Frontal cortex (tissue), 3 donors: ENCODE measurements at regions not wholly inside any gene's neighbourhood (a gene's known extent, or its start where the extent isn't known, plus 50 kb on each side); places are given as distances from the start of the nearest gene placed in this dataset.
"Not testable (repeated sequence)": the region's sequence is repeated elsewhere in the genome, so short reads cannot be mapped to it uniquely, and the experiment has no call there.

Experiments used
- DNase-seq, 2 donors: peaks; one replicate each; pipeline ENCODE4 v3.0.0; 2012; ENCODE audit warnings: low spot score in 2 of 2
- FAIRE-seq: peaks from 2 replicates; lab custom pipeline; 2012; peaks lifted over from hg19 to GRCh38; lab: Jason Lieb, UNC
- donor health status: control.
- donor health status: control.
- donor health status: control.

DNA sequence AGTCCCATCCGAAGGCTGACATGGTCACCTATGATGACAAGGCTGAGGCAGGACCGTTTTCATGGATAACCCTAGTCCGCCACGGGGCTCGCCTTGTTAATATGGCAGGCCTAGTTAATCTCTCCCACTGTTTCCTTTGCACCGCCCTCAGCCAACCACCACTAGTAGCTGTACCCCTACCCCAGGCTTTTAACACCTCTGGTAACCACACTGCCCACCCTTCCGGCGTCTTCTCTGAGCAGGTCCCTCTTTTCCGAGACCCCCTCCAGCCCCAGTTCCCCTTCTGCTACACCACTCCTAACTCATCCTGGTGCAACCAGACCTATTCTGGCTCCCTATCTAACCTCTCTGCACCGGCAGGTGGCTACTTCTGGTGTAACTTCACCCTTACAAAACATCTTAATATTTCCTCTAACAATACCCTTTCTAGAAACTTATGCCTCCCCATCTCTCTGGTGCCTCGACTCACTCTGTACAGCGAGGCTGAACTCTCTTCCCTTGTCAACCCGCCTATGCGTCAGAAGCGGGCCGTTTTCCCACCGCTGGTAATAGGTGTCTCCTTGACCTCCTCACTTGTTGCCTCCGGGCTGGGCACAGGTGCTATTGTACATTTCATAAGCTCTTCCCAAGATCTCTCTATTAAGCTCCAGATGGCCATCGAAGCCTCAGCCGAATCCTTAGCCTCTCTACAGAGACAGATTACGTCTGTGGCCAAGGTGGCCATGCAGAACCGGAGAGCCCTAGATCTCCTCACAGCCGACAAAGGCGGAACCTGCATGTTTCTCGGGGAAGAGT lies 964.4 kb downstream of the RPA4 start:
- no peak for DNase-seq
- FAIRE-seq: no peak

DNA sequence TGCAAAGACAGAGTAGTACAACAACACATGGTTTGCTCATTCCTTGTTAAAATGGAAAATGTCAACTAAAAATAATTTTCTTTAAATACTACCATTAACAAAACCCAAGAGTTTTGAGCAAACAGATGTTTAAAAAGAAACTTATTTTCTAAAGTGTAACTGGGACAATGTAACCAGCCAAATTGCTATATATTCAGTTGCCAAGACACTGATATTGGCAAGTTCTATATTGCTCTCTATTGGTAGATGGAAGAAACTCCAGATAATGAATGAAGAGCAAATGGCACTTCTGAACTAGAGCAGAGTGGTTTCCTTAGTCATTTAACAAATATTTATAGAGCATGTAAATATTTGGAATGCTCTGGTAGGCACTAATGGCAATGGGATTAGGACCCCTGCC lies 966.2 kb downstream of the RPA4 start:
- DNase-seq: no peak
- no peak for FAIRE-seq

DNA sequence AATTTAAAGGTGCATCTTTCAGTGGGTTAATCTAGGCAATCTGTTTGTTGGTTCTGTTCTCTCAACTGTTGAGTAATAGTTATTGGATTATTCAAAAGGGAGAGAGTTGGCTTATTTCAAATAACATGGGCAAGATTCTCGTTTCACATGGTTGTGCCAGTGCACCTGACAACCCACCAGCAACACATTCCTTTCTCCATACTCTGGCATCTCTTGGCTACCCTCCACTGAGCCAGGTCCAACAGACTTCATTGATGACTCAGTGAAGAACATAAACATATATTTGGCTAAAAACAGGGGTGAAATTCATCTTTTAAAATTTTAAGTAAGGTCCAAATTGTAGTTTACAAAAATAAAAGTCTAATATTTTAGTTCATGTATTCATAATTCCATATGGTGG lies 967.2 kb downstream of the RPA4 start:
- FAIRE-seq (no peak), DNase-seq (no peak)

DNA sequence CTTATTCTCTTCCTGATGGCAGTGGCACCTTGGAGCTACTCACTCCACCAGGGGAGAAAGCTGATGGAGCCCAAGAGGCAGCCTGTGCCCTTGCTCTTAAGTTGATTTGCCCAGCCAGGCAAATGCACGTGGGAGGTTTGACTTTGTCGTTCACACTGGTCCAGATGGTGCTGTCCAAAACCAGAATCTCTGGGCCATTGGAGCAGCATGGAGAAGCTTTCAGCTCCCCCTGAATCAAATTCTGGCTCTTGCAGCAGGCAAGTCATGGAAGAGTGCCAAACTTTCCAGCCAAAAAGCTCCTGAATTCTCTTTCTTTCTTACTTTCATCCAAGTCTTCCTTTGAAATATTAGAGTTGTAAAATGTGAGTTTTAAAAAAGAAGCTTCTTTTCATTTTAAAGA lies 970.4 kb downstream of the RPA4 start:
- DNase-seq (no peak), FAIRE-seq (no peak)

DNA sequence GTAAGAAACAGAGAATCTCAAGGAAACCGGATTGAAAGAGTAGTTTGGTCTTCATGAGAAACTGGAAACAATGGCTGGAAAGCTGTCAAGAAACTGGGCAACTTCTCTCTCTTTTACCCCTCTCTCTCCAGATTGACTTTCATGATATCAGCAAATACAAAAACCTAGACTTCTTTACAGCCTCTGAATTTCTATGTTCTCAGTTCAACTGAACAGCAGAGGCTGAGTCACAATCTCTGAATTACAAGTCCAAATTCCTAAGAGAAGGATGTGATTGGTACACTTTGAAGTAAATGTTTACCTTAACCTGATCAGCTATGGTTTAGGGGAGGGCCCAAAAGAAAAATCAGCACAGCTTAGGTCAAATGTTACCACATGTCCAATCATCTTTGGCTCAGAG lies 974.9 kb downstream of the RPA4 start:
- FAIRE-seq (no peak), DNase-seq (no peak)

DNA sequence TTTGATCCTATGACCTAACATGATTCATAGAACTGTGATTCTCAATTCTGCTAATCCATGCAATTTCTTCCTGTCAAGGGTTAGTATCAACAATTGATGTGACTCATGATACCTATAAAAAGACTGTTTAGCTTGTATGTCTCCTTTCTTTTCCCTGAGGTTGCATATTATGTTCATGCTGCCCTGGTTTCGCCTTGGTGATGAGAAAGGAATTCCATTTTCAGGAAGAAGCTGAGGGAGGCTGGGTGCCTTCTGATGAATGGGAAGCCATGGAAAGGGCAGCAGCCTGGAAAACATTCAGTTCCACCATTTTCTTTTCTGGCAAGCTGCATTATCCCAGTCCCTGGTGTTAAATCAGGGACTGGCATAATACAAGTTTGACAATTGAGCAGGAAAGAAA lies 976.5 kb downstream of the RPA4 start:
- no peak for FAIRE-seq
- DNase-seq: no peak

DNA sequence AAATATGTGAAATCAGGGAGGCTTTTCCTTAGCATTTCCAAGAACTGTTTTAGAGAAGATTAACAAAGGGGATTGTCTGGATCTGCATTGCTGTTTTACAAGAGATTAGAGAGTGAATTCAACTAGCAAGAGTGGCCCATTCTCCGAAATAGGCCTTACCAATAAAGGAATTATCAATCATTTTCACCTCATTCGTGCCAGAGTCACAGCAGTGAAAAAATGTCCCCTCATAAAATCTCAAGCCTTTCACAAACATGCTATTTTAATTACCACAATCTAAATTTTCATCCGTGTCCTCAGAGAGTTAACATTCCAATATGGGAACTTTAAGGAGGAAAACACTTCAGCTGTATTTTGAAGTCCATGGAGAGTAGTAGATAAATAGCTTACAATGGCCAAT lies 979.6 kb downstream of the RPA4 start:
- FAIRE-seq (no peak), DNase-seq (no peak)

DNA sequence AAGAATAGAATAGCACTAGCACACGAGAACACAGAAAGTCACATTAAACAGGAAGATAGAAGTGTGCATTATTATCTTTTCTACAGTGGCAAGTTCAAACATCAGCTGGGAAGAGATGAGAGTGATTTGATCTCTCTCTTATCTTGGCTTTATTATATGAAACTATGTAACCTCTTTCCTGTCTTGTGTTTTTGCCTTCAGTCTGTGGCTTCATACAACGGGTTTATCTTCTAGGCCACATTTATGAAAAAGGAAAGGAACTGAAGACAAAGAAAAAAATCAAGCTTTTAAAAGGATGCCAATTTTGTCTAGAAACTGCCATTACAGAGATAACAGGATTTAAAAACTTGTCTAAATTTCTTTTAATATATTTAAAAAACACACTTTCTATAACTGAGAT lies 983.6 kb downstream of the RPA4 start:
- DNase-seq (no peak), FAIRE-seq (no peak)

DNA sequence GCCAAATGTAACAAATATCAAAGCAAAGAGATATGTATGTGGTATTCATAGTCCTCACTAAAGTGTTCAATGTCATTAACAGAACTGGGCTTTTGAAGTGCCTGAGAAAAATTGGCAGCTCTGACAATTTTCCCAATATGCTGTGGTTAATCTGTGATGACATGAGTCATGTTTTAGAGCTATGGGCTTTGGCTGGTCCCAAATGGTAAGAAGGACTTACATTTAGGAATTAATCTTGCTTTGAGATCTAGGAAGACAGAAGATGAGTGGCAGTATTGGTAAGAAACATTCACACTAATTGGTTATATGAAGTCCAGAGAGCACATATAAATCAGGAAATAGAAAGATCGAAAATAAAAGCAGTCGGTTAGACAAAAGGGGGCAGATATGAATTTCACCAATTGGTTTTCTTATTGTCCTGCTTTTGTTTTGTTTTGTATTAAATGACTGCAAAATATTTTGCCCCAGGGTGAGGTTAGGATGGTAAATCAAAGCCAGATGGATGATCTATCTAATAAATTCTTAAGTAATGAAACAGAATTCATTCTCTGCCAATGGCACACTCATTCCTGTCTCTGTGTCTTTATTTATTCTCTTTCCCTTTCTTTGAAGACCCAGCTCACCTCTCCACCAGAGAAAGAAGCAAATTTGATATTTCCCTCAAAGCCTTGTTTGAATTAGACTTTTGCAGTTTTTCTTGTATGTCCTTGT lies 993.1 kb downstream of the RPA4 start:
- no peak for FAIRE-seq
- no peak for DNase-seq

DNA sequence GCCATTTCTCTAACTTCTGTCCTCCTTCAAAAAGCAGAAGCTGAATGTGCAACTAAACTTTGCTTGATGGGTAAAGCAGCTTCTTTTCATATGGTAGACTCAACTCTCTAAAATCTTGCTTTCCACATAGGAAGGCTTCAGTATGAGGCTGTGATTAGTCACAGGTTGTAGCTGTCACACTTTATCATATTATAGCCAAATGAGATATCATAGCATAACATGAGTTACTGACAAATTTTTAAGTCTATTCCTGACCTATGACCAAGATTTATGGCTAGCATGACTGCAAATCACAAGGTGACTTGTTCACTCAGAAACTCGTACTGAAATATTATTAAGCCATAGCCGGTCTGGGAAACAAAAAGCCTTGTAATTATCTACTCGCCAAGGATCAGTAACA lies 998.6 kb downstream of the RPA4 start:
- DNase-seq (no peak), FAIRE-seq (no peak)

DNA sequence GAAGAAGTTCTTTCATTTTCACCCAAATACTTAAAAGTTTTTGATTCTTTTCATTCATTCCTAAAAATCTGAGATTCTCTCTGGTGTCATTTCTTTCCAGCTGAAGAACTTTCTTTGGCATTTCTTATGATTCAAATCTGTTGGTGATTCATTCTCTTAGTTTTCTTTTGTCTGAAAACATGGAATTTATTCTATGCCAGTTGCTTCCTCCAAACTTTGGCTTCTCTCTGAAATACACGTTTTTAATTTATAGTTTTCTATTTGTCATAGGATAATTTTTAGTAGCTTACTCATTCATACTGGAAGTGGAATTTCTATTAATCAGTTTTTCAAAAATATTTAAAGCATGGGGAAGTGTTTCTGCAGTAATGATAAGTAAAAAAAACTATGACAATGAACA lies 1012.0 kb downstream of the RPA4 start:
- no peak for FAIRE-seq
- DNase-seq: no peak

DNA sequence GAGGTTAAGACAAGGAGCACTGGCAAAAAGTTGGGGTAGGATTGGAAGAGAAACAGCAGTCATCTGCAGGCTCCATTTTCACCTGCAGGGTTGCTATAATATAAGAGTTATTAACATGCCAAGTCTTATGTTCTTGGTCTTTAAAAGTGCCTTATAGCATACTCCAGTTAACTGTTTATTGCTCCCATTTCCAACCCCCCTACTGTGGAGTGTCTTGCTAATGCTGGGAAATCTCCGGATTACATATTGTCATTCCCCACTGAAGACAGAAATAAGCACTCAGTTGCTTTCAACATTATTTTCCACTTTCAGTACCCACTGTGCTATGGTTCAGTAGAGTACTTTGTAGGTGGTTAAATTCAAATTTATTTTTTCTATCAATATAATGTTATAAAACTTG lies 1014.3 kb downstream of the RPA4 start:
- DNase-seq (no peak), FAIRE-seq (no peak)

DNA sequence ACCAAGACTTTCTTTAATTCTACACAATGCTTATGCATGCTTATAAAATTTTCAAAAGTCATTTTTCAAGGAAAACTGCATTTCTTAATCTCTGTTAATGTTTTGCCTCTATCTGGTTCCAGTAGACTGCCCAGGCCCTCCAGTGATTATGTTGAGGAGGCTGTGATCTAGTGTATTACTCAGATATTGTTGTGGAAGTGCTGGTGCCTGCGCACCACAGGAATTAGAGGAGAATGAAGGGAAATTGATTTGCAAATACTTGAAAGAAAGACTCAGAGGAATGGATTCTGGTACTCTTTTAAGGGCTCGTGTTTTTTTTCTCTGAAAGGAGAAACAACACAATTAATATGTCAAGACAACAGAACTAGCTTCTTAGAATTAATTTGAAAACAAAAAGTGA lies 1015.1 kb downstream of the RPA4 start:
- DNase-seq (no peak), FAIRE-seq (no peak)

DNA sequence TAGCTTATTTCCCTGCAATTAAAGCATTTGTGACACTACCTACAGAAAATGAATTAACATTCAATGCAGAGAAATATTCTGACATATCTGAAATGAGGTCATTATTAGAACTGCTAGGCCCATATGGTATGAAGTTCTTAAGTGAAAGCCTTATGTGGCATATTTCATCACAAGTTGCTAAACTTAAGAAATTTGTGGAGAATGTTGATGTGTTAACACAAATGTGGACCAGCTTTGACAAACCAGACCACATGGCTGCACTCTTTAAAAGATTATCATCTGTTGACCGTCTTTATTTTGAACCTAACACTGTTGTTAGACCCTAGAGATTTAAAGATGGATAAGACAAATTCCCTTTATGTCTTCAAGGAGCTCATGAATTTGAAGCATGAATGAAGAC lies 1024.1 kb downstream of the RPA4 start:
- FAIRE-seq (no peak), DNase-seq (no peak)

DNA sequence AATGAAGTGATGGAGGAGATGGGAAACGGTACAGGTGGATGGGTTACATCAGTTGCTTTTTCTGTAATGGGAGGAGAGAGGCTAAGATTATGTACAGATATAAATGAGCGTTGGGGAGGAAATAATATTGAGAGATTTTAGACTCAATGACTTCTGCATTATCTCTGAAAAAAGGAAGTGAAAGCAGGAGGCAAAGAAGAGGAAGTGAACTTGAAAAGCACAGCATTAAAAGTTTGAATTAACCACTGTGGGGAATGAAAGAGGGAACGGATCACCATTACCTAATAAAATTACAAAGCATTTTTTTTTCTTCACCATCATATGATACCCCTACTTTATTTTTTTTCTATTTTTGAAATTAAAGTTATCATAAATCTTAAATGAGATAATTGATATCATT lies 1025.5 kb downstream of the RPA4 start:
- no peak for DNase-seq

DNA sequence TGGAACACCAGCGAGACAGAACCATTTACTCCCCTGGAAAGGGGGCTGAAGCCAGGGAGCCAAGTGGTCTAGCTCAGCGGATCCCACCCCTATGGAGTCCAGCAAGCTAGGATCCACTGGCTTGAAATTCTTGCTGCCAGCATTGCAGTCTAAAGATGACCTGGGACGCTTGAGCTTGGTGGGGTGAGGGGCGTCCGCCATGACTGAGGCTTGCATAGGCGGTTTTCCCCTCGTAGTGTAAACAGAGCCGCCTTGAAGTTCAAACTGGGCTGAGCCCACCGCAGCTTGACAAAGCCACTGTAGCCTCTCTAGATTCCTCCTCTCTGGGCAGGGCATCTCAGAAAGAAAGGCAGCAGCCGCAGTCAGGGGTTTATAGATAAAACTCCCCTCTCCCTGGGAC lies 1031.7 kb downstream of the RPA4 start:
- not testable (repeated sequence) for FAIRE-seq, DNase-seq

More for the DNA sequence above, 1025.5 kb downstream of the RPA4 start:
- no peak for FAIRE-seq

DNA sequence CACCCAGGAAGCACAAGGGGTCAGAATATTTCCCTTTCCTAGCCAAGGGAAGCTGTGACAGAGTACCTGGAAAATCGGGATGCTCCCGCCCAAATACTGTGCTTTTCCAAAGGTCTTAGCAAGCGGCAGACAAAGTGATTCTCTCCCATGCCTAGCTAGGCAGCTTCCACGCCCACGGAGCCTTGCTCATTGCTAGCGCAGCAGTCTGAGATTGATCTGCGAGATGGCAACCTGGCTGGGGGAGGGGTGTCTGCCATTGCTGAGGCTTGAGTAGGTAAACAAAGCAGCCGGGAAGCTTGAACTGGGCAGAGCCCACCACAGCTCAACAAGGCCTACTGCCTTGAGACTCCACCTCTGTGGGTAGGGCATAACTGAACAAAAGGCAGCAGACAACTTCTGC lies 1037.5 kb downstream of the RPA4 start:
- DNase-seq, FAIRE-seq: not testable (repeated sequence)

DNA sequence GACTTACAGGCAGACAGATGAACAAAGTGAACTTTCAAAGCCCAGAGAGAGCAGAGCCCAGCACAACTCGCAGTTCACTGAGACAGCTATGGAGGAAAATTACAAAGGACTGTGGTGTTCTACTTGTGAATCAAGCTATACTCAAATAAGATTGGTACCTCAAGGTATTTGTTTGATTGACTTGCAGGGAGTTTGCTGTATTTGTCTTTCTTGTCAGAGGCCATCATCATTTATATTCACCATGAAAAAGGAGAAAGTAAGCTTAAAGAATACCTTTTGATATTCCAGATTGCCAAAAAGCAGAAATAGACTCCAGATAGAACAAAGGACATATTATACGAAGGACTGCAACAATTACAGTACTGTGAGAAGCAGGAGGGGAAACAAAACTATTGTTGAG lies 1047.9 kb downstream of the RPA4 start:
- FAIRE-seq (no peak), DNase-seq (no peak)

DNA sequence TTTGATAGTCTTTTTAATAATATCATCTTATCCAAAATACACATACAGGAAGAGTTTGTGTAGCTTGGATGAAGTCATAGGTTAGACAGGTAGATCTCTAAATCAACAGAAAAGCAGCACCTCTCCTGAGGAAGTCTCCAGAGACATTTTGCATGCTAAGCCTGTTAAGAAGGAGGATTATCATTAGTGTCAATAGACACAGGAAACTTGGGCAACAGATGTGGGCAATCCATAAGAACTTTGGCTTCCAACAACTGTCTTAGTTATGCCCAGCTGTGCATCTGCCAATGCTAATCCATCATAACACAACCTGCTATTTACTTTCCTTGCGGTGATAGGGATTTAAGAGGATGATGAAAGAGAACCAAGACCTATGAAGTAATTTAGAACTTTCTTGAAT lies 1052.6 kb downstream of the RPA4 start:
- FAIRE-seq: no peak

DNA sequence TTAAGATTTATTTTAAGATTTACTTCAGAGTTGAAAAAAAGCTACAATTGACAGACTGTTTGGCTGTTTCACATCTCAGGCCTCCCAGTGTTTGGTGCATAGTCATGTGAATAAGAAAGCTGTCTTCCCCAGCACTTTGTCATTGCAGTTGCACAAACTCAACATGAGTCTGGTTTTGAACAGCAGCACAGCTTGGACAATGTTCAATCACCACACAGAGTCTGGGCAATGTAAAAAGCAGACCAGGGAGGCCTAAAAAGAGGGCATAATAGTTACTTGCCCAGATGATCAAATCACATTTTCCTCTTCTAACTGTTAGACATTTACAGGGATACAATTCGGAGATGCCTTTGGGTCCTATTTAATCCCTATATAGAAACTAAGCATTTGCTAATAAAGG lies 1055.0 kb downstream of the RPA4 start:
- FAIRE-seq (no peak), DNase-seq (no peak)

More for the DNA sequence above, 1052.6 kb downstream of the RPA4 start:
- DNase-seq: no peak

DNA sequence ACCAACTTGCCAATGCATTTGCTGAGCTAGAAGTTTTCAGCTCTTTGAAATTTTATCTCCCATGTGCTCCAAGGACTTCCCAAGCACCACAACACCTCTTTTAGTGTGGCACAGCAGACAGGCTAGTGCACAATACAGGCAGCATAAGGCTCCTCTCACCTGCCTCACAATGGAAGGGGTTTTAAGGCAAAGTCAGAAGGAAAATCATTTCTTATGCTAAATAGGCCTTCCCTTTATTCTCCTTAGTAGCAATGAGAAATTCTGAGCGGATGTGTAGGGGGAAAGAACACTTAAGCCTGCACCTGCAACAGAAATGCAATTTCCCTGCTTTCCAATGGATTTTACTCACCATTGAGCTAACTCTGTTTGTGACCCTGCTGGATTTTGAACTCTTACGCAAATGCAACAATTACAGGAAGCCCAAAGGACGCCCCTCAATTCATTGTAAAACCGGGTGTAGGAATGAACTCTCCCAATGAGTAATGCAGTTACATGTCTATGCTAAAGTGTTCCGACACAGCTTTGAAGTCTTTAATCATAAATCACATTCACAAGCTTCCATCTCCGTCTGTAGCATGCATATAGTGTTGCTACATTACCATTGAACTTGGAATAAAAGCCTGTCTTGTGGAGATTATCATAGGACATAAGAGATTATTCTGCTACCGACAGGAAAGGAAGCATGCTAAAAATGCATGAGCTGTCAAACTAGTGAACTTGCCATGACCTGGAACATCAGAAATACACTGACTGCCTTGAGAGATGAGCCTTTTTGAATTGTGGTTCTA lies 1084.9 kb downstream of the RPA4 start:
- DNase-seq (no peak), FAIRE-seq (no peak)
